Adrenal gland (tissue), 5 donors: ENCODE measurements at regions not wholly inside any gene's neighbourhood (a gene's known extent, or its start where the extent isn't known, plus 50 kb on each side); places are given as distances from the start of the nearest gene placed in this dataset.

ENCODE experiments used
- CTCF ChIP-seq, 6 experiments: fragments of 450-650 bp in 4 of 6; fragments of 200-600 bp in 2 of 6; sonication (generic) in 1 of 6; IDR thresholded peaks; 1 replicate in 5 of 6; 2 replicates in 1 of 6; pipeline versions ENCODE4 v1.5.1 to v1.8.0; 2016 to 2021; ENCODE audit warnings: antibody characterized with exemption in 6 of 6, mild to moderate bottlenecking in 2 of 6, moderate library complexity in 1 of 6
- POLR2A ChIP-seq, 2 donors: fragments of 450-650 bp; IDR thresholded peaks; one replicate each; pipeline ENCODE4 v1.6.1; 2017; ENCODE audit warnings: antibody characterized with exemption in 2 of 2, mild to moderate bottlenecking in 2 of 2, moderate library complexity in 1 of 2
- donor health status: DM: no; HTN: no; CAD: no.

- TF ChIP-seq POLR2A (IDR thresholded peaks at IDR 0.05), result no peak
- TF ChIP-seq CTCF (IDR thresholded peaks at IDR 0.05), result no peak
Observed at GRCh38 chr10:71048971-71049615, 160.7 kb upstream of the PCBD1 start.
